ENCODE measurements at regions not wholly inside any gene's neighbourhood (a gene's known extent, or its start where the extent isn't known, plus 50 kb on each side); places are given as distances from the start of the nearest gene placed in this dataset.

GRCh38 chr5:61965069-61965468, 340.9 kb upstream of the KIF2A start:
- TF ChIP-seq ZNF274 (IDR thresholded peaks at IDR 0.05; ENCODE audit: low read depth, low read length), result no peak
- TF ChIP-seq YY1 (IDR thresholded peaks at IDR 0.05; ENCODE audit: insufficient read depth, insufficient read length), result no peak

Data from NT2/D1 (cell line).